NCI-H2196 (cell line): ENCODE measurements at regions not wholly inside any gene's neighbourhood (a gene's known extent, or its start where the extent isn't known, plus 50 kb on each side); places are given as distances from the start of the nearest gene placed in this dataset.

Experiments used
- DNase-seq: peaks from one replicate; lab custom pipeline; 2025; ENCODE audit not compliant: unreplicated experiment; lab: John Stamatoyannopoulos, UW

GRCh38 chr7:97466071-97466470 lies 265.8 kb upstream of the TAC1 start:
- no peak for DNase-seq

GRCh38 chr7:97466999-97467740 lies 264.7 kb upstream of the TAC1 start:
- DNase-seq = no peak

- no peak for DNase-seq
These were observed 263.4 kb upstream of the TAC1 start for GRCh38 chr7:97468493-97468892.

GRCh38 chr7:97470726-97471125 lies 261.2 kb upstream of the TAC1 start:
- DNase-seq = no peak

- DNase-seq = no peak
These were observed 260.4 kb upstream of the TAC1 start for GRCh38 chr7:97471491-97471890.

- DNase-seq = no peak
These were observed 252.1 kb upstream of the TAC1 start for GRCh38 chr7:97479740-97480290.

- DNase-seq = no peak
These were observed 251.0 kb upstream of the TAC1 start for GRCh38 chr7:97480772-97481390.

- no peak for DNase-seq
These were observed 236.4 kb upstream of the TAC1 start for GRCh38 chr7:97495487-97495886.

GRCh38 chr7:97499204-97499603 lies 232.7 kb upstream of the TAC1 start:
- DNase-seq = peak; percentile 8

- no peak for DNase-seq
These were observed 228.4 kb upstream of the TAC1 start for GRCh38 chr7:97503367-97504094.

GRCh38 chr7:97506728-97507127 lies 225.2 kb upstream of the TAC1 start:
- no peak for DNase-seq

- DNase-seq = no peak
These were observed 219.3 kb upstream of the TAC1 start for GRCh38 chr7:97512441-97513207.

GRCh38 chr7:97513326-97513725 lies 218.6 kb upstream of the TAC1 start:
- no peak for DNase-seq

- no peak for DNase-seq
These were observed 190.7 kb upstream of the TAC1 start for GRCh38 chr7:97541188-97541587.

GRCh38 chr7:97555857-97556421 lies 175.9 kb upstream of the TAC1 start:
- peak; percentile 7 for DNase-seq

GRCh38 chr7:97565665-97566064 lies 166.2 kb upstream of the TAC1 start:
- no peak for DNase-seq

GRCh38 chr7:97573065-97573464 lies 158.8 kb upstream of the TAC1 start:
- DNase-seq = no peak

GRCh38 chr7:97576043-97576442 lies 155.8 kb upstream of the TAC1 start:
- DNase-seq = no peak

GRCh38 chr7:97578225-97578624 lies 153.7 kb upstream of the TAC1 start:
- DNase-seq = no peak

GRCh38 chr7:97580205-97580604 lies 151.7 kb upstream of the TAC1 start:
- DNase-seq = no peak

GRCh38 chr7:97595439-97595838 lies 136.4 kb upstream of the TAC1 start:
- no peak for DNase-seq
